SK-MEL-5 (cell line): ENCODE measurements at regions not wholly inside any gene's neighbourhood (a gene's known extent, or its start where the extent isn't known, plus 50 kb on each side); places are given as distances from the start of the nearest gene placed in this dataset.
A peak's percentile ranks its signal among the peaks of the same experiment; 100 is the strongest.

Experiments used
- DNase-seq: peaks from one replicate; pipeline ENCODE4 v3.0.0-alpha.2; 2016; ENCODE audit warnings: low read depth, low spot score
- in situ Hi-C: cut with HindIII; loops from 2 replicates; pipeline ENCODE4 v1.10.0; 2016; ENCODE audit warnings: low sequenced_read_pairs, high pct_unique_total_duplicates, low pct_unique_long_range_greater_than_20kb

DNA sequence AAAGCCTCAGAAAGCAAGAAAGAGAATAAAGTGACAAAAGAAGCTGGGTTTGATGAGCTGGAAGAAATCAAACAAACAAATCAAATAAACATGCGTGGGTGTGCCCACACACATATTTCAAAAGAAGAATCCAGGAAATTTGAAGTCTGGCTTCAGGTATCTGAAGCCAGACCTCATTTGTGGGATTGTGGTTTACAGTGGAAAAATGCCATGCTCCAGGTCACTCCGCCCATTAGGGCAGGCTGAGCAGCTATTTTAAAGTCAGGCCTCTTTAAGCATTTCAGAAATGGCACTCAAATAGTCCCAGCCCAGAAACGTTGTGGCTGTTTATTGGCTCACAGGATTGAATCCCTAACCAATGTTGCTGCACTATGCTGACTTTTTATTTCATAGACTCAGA lies 226.1 kb upstream of the F9 start:
- DNase-seq: no peak
- in situ Hi-C loops: no loop called here

DNA sequence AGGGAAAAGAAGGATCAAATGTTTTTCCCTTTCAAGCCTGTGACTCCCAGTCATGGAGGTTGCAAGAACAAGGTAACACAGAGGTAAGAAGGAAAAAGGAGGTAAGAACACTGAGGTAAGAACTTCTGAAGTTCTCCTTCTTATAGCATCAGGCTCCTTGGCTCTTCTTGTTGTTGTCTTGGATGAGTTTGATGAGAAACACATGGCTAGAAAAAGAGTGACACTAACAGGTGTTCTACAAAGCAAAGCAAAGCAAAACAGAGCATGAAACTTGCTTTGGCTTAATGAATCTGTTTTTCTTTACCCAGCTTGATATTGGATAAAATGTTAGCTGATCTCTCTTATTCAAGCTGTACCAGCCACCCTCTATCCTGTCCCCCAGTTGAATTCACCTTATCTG lies 231.2 kb upstream of the F9 start:
- in situ Hi-C loops: no loop called here
- DNase-seq: no peak

DNA sequence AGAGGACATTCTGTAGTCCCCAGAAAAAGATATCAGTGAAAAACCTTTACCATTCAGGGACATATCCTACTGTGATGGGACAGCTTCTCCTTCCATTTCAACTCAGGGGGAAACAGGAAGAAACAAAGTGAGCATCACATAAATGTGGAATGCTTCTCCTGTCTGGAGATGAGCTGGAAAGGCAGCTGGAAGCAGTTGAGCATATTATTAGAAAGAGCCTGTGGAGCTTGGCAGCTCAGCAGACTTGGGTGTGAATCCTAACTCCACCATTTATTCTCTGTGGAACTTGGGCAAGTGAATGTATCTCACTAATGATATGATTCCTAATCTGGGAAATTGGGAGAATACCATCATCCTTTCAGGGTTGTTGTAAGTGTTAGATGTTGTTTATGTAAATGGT lies 232.1 kb upstream of the F9 start:
- no peak for DNase-seq
- in situ Hi-C loops: no loop called here

DNA sequence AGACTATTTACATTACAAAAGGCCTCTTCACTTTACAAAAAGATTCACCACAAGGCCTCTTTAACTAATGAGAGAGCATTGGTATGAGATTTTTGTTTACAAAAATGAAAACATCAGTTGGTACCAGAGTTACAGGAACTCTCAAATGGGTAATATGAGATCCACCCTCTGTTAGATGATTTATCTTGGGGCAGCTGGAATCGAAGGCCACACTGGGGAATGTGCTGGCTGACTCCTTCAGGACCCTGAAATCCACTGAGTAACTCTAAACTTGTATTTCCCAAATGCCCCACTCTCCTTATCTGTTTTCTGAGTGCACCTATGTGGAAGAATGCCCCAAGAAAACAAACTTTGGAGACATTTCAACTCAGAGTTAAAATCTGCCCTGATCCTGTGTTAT lies 232.9 kb upstream of the F9 start:
- DNase-seq: no peak
- in situ Hi-C loops: no loop called here

DNA sequence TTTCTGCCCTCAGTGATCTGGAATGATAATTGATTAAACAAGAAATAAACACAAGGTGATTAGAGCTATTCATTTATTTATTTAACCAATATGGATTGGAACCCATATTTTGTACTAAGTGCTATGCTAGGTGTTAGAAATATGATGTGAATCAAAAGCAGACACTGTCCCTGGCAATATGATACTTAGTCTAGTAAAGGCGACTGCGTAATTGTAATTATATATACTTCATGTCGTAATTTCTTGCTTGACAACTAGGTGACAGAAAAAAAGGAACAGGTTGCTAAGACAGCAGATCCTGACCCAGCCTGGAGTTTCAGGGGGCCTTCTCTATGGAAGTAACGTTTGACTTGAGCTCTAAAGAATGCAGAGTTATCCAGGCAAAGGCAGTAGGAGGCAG lies 236.5 kb upstream of the F9 start:
- DNase-seq: no peak
- in situ Hi-C loops: no loop called here

DNA sequence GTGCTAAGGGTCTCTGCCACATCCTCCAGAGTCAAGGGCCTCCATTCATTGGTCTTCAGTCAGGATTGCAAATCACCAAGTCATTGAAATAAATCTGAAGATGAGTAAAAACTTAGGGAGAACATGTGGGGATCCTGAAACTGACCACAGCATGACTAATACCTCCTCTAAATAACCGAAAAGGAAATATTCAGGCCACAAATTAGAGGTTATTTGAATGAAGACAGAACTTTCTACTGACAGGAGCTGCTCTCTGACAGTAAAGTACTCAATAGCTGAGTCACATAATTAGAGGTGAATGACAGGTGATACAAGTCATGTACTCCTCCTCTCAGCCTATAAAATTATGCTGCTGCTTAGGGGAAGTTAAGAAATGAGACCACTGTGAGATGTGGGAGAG lies 240.2 kb upstream of the F9 start:
- in situ Hi-C loops: no loop called here
- no peak for DNase-seq

DNA sequence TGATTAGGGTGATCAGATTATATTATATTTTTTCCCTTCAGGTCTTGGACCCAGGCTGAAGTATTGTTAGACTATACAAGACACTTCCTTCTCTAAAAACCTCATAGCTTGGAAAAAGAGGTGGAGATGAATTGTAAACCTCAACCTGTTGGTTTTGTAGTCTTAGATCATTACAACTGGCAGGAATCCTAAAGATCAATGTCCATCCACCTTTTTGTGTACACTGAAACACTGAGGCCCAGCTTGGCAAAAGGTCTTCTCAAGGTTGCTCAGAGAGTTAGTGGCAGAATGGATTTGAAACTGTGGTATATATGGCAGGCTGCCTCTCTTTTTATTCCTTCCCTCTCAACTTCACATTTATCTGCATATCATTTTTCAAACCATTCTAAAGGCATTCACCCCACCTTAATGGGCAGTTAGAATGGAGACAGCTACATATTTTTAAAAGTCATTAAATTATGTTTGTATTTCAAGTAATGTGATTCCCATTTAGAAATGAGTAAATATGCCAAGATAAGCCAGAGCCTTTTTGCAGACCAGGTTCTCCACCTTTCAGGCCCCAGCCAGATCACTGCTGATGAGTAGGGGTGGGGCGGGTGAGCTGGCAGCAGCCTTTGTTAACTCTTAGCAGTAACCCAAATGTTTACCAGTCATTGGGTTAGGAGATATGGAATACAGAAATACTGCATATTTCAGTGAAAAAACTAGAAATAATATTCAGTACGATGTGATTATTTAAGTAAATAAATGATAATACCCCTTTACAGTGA lies 243.2 kb upstream of the F9 start:
- no peak for DNase-seq
- in situ Hi-C loops: no loop called here

DNA sequence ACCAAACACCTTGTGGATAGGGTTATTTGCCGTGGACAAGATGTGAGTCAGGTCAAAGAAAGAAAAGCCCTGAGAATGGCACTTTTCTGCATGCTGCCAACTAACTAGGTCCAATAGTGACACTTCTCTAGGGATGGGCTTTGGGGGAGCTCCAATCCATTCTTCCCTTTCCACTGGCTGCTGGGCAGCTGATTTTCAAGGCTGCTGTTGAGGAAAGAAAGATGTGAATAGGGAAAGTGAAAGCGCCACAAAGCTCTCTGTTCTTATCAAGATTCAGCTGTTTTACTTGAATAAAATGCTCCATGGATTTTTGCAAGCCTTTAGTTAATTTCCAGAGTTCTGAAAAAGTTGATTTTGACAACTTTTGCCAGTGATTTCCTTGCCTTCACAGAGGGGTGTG lies 244.2 kb upstream of the F9 start:
- DNase-seq: no peak
- in situ Hi-C loops: no loop called here

DNA sequence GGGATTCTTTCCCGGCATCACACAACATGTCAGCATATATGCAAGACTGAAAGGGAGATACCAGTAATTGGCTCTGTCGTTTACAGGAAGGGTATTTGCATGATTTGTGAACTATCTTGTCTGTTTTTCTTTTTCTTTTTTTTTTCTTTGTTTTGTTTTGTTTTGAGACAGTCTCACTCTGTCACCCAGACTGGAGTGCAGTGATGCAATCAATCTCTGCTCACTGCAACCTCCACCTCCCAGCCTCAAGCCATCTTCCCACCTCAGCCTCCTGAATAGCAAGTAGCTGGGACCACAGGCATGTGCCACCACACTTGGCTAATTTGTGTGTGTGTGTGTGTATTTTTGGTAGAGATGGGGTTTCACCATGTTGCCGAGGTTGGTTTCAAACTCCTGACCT lies 262.7 kb upstream of the F9 start:
- no peak for DNase-seq
- in situ Hi-C loops: no loop called here

DNA sequence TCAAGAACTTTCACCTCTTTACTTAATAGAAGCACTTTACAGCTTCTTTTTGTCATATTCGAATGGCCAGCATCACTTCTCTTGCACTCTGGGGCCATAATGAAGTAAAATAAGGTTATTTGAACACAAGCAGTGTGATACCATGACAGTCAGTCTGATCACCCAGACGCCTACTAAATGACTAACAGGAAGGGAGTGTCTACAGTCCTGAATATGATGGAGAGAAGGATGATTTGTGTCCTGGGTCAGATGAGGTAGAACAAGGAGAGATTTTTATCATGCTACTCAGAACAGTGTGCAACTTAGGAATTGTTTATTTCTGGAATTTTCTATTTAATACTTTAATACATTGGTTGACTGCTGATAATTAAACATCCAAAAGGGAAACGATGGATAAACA lies 284.2 kb upstream of the F9 start:
- in situ Hi-C loops: no loop called here
- no peak for DNase-seq

DNA sequence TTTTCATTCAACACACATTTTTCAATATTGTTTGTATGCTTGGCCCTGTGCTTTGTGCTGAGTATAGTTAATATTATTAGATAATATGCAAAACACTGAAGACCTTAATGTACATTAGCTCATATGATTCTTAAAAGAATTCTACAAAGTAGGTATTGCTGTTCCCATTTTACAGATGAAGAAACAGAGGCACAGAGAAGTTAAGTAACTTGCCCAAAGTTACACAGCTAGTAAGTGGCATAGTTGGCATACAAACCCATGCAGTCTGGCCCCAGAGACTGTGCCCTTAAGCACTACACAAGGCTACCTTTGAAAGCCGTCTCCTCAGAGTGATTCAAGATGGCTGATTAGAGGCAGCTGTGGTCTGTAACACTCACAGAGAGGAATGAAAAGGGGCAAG lies 293.4 kb upstream of the F9 start:
- DNase-seq: no peak
- in situ Hi-C loops: no loop called here

DNA sequence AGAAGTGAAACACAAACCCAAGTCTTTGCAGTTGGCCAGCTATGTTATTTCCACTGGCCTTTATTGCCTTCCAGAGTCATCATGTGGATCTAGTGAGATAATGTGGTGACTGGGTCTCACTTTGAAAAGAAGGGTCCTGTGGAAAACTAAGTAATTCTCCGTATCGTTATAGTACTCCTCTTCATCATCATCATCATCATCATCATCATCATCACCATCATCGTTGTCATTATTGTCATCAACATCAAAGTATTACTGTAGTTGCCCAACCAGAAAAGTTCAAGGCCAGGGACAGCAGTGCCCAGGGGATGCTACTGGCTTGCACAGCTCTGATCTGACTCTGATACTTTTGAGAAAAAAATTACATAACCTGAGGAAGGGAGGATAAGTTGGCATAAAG lies 295.6 kb upstream of the F9 start:
- DNase-seq: no peak
- in situ Hi-C loops: no loop called here

DNA sequence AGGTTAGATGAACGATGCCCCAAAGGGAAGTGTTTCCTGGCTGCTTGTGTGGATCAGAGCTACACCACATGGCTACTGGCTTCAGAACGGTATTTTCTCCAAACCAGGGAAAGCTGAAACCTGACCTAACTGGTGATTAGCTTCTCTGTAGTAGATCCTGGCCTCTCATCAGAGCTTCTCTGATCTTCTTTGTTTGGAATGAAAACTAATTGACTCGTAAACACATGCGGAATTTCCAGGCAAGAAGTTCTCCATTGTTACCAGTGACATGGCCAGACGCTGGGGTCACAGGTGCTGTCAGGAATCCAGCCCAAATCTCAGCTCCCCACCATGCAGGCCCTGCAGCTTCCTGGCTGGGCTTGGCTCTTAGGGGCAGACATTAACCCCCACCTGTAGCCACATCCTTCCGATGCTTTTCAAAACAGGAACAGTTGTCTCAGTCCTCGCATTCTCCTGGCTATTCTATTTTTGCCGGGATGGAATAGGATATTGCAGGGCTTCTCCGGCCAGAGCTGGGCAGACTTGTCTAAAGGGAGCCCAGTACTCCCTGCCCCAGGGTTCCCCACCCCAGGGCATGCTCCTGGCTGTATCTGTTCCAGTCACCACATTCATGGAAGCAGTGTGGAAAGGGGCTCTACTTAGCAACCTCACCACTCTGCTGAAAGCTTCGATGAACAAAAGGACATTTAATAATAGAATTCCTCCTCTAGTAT lies 305.4 kb upstream of the F9 start:
- in situ Hi-C loops: no loop called here

DNA sequence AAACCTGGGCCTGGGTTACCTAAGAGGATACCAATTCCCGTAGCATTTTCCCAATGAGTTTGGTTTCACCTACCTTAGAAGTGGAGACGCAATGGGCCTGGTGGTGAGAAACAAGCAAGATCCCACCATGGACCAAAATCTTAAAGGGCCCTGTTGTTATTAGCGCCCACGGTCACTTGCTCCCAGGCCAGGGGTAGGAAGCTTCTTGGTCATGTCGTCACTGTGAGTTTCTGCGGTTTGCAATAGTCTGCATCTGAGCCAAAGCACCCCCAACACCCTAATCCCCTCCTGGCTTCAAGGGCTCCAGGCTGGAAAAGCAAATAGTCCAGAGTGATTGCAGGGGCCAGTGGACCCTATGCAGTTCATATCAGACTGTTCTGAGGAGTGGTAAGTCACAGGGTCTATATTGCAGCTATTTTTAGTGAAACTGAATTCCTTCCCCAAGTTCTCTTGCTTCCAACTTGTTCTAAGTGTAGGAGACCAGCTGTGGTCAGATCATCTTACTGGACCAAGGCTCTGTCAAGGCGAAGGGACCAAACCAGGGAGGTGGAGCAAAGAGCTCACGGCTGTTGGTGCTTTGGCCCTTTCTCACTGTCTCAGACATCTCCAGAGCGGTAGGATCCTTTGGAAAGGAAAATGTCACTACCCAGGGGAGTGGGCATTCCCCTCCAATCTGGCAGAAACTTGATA lies 307.9 kb upstream of the F9 start:
- DNase-seq: no peak

More for the DNA sequence above, 305.4 kb upstream of the F9 start:
- DNase-seq: no peak

DNA sequence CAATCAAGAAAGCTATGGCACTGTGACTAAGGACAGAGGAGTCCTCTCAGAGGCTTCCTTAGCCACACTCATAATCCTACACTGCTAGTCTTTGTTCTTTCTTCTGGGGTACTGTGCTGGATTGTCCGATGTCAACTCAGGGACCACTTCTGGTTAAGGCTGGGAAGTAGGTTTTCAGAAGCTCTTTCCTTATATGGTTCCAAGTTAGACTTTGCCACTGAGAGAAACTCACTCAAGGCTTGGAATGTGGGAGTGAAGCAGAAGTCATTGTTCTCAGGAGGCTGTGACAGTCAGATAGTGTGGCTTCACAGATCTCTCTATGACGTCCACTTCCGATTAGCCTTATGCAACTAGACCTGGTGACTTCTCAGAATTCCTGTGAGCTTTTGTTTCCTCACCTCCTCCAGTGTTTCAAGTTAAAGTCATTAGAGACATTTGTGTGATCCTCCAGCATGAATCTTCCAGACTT lies 317.3 kb upstream of the F9 start:
- in situ Hi-C loops: no loop called here
- peak; percentile 76 for DNase-seq

More for the DNA sequence above, 307.9 kb upstream of the F9 start:
- in situ Hi-C loops: no loop called here

DNA sequence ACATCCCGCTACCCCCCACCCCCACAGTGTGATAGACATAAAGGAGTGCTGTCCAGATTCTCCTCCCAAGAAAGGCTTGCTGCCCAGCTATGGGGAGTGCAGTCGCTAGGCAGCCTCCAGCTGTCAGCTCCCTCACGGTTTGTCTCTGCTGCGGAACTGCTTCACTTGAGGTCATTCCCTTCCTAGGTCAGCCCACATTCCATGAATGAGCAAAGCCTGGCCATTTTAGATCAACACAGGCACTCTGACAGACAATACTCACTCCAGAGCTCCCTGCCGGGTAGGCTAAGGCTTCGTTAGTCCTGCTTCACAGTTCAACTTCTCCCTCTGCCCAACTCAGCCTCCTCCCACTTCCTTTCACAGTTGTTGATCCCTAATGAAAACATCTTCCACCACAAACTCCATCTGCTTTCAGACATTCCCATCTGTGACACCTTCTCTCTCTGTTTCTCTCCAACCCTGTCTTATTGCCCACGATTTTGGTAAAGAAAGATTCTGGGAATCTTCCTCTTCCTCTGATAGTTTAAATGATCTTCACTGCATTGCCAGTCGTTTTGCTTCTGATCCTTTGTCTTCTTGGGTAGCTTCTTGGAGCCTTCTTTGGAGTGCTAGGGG lies 318.9 kb upstream of the F9 start:
- no peak for DNase-seq
- in situ Hi-C loops: no loop called here

DNA sequence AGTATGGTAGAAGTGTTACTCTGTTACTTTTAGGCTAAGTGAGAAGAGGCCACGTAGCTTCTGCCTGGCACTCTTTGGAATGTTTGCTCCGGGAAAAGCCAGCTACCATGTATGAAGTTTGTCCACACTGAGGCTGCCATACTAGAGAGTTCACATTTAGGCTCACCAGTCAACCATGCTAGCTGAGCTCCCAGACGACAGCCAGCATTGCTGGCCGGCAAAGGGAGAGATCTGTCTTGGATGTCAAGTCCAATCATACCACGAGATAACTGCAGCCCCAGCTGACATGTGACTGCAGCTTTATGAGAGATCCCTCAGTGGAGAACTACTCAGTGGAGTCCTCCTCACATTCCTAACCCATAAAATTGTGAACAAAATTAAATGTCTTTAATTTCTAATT lies 321.2 kb upstream of the F9 start:
- no peak for DNase-seq
- in situ Hi-C loops: no loop called here

DNA sequence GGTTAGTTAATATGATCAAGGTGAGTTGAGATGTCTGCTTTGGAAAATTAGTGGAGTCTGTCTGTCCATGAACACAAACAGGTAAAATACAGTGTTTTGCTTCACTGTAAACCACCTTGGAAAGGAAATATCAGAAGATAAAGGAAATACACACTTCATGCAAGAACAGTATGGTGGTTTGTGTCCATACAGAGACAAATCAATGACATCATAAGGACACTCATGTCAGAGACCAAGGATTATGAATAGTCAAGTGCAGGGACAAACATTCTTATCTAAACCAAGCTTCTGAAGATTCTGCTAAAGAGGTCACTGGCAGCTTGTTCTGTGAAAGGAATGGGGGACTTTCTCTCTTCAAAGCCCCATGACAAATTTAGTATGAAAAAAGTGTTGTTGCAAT lies 322.9 kb upstream of the F9 start:
- in situ Hi-C loops: no loop called here

More for the DNA sequence above, 322.9 kb upstream of the F9 start:
- DNase-seq: no peak
